Keratinocyte (primary cell): ENCODE measurements at regions not wholly inside any gene's neighbourhood (a gene's known extent, or its start where the extent isn't known, plus 50 kb on each side); places are given as distances from the start of the nearest gene placed in this dataset.

Experiments
- CTCF ChIP-seq, 3 experiments: IDR thresholded peaks in 1 of 3; conservative IDR thresholded peaks in 1 of 3; optimal IDR thresholded peaks in 1 of 3; 2 replicates in 2 of 3; 3 replicates in 1 of 3; pipeline versions ENCODE3 to v1.5.1; 2011; ENCODE audit warnings: low read length in 3 of 3, mild to moderate bottlenecking in 3 of 3, moderate library complexity in 2 of 3, control low read depth in 1 of 3, inconsistent platforms in 1 of 3; ENCODE audit not compliant: insufficient read depth in 2 of 3; ENCODE audit errors: extremely low read depth in 1 of 3
- EZH2 ChIP-seq: IDR thresholded peaks from one replicate; pipeline ENCODE4 v1.6.1; 2012; ENCODE audit warnings: inconsistent platforms, mild to moderate bottlenecking, low read length, moderate library complexity

GRCh38 chr2:3944071-3944470 lies 240.7 kb downstream of the DCDC2C start:
- no peak for TF ChIP-seq CTCF (optimal IDR thresholded peaks at IDR 0.05 in 1 of 3, IDR thresholded peaks at IDR 0.05 in 1 of 3, conservative IDR thresholded peaks at IDR 0.05 in 1 of 3; ENCODE audit: extremely low read depth in 1 of 3, insufficient read depth in 2 of 3, low read length in 3 of 3)
- no peak for TF ChIP-seq EZH2
